Endodermal cell (in vitro differentiated cells): ENCODE measurements at regions not wholly inside any gene's neighbourhood (a gene's known extent, or its start where the extent isn't known, plus 50 kb on each side); places are given as distances from the start of the nearest gene placed in this dataset.

Experiments
- DNase-seq: peaks from one replicate; pipeline ENCODE4 v3.0.0-alpha.2; 2017
- H3K27ac ChIP-seq: 2 replicates; pipeline ENCODE4 v1.5.1; 2013; ENCODE audit warnings: mild to moderate bottlenecking, low read depth, low read length, moderate library complexity
- H3K27me3 ChIP-seq: 2 replicates; pipeline ENCODE4 v1.6.1; 2013; ENCODE audit warnings: mild to moderate bottlenecking, low read length, moderate library complexity; ENCODE audit not compliant: insufficient read depth, control insufficient read depth, poor library complexity, severe bottlenecking
- H3K36me3 ChIP-seq: 2 replicates; pipeline ENCODE4 v1.7.0; 2013; ENCODE audit warnings: mild to moderate bottlenecking, low read length, moderate library complexity; ENCODE audit not compliant: control insufficient read depth, insufficient read depth
- H3K4me1 ChIP-seq: one replicate; pipeline ENCODE4 v1.7.0; 2013; ENCODE audit warnings: low read length; ENCODE audit not compliant: control insufficient read depth, insufficient read depth
- H3K4me3 ChIP-seq: 2 replicates; pipeline ENCODE4 v1.5.1; 2013; ENCODE audit warnings: mild to moderate bottlenecking, low read length, moderate library complexity
- H3K9ac ChIP-seq: 2 replicates; pipeline ENCODE4 v1.6.1; 2013; ENCODE audit warnings: mild to moderate bottlenecking, low read length, moderate library complexity; ENCODE audit not compliant: poor library complexity, severe bottlenecking; ENCODE audit errors: extremely low read depth
- H3K9me3 ChIP-seq: 2 replicates; pipeline ENCODE4 v1.6.1; 2013; ENCODE audit warnings: mild to moderate bottlenecking, low read length, moderate library complexity; ENCODE audit not compliant: control insufficient read depth
- H3K27ac Mint-ChIP-seq: 2 replicates; pipeline ENCODE4 v1.8.0; 2020; ENCODE audit warnings: mixed read lengths
- H3K27me3 Mint-ChIP-seq: 2 replicates; pipeline ENCODE4 v1.8.0; 2021; ENCODE audit warnings: mild to moderate bottlenecking, mixed read lengths; ENCODE audit not compliant: insufficient read depth
- H3K36me3 Mint-ChIP-seq: 2 replicates; pipeline ENCODE4 v1.8.0; 2020; ENCODE audit warnings: low read depth, mixed read lengths
- H3K4me1 Mint-ChIP-seq: 2 replicates; pipeline ENCODE4 v1.8.0; 2020; ENCODE audit warnings: mixed read lengths
- H3K4me3 Mint-ChIP-seq: 2 replicates; pipeline ENCODE4 v1.8.0; 2020; ENCODE audit warnings: mild to moderate bottlenecking, moderate library complexity, mixed read lengths
- H3K9me3 Mint-ChIP-seq: 2 replicates; pipeline ENCODE4 v1.8.0; 2020; ENCODE audit warnings: mild to moderate bottlenecking, mixed read lengths
- CTCF ChIP-seq: fragments of 200-600 bp; sonication (generic); conservative IDR thresholded peaks from 2 replicates; pipeline ENCODE4 v1.5.0; 2021; ENCODE audit warnings: antibody characterized with exemption, mild to moderate bottlenecking
- WGBS, 2 experiments: methylation state at CpG; one replicate each; pipeline versions ENCODE4 v1.1.5 to v1.1.7; 2013; ENCODE audit warnings: missing lambda C conversion rate in 2 of 2, mixed read lengths in 1 of 2; ENCODE audit not compliant: insufficient coverage in 1 of 2, insufficient read length in 1 of 2; 5-methylcytosine and 5-hydroxymethylcytosine counted together

- Histone ChIP-seq H3K9ac (no peak overlapping the region), H3K4me1 (no peaks in the 10 kb centered on the region), H3K9me3 (no peaks in the 10 kb centered on the region), H3K27ac (no peak overlapping the region), H3K27me3 (no peaks in the 10 kb centered on the region), H3K36me3 (no peaks in the 10 kb centered on the region), H3K4me3 (no peak overlapping the region)
- Mint-ChIP-seq H3K36me3 (no peaks in the 10 kb centered on the region), H3K27me3 (no peaks in the 10 kb centered on the region), H3K4me3 (no peak overlapping the region), H3K9me3 (no peaks in the 10 kb centered on the region), H3K27ac (no peak overlapping the region), H3K4me1 (no peaks in the 10 kb centered on the region)
- DNase-seq: no peak
- no peak for TF ChIP-seq CTCF
Observed at GRCh38 chr4:125507141-125507540, 192.4 kb downstream of the FAT4 start.

- Histone ChIP-seq H3K27ac (no peak overlapping the region), H3K9me3 (no peaks in the 10 kb centered on the region), H3K4me3 (no peak overlapping the region), H3K4me1 (no peaks in the 10 kb centered on the region), H3K27me3 (no peaks in the 10 kb centered on the region), H3K36me3 (no peaks in the 10 kb centered on the region), H3K9ac (no peak overlapping the region)
- DNase-seq: no peak
- Mint-ChIP-seq H3K27ac (no peak overlapping the region), H3K9me3 (no peaks in the 10 kb centered on the region), H3K36me3 (no peaks in the 10 kb centered on the region), H3K4me1 (no peaks in the 10 kb centered on the region), H3K4me3 (no peak overlapping the region), H3K27me3 (no peaks in the 10 kb centered on the region)
- TF ChIP-seq CTCF: no peak
- WGBS, 2 experiments: 89 to 91% methylated on average over 3 of the region's 3 CpGs
Observed at GRCh38 chr4:125511715-125512114, 197.0 kb downstream of the FAT4 start.

DNA sequence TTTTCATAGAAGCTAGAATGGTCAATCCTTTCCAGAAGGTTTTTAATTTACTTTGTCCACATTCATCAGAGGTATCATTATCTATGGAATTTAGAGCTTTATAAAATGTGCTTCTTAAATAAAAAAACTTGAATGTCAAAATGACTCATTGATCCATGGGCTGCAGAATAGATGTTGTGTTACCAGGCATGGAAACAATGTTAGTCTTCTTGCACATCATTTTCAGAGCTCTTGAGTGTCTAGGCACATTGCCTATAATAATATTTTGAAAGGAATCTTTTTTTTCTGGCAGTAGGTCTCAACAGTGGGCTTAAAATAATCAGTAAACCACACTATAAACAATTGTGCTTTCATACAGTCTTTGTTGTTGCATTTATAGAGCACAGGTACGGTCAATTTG, 200.3 kb downstream of the FAT4 start:
- no peak overlapping the region for H3K9ac ChIP-seq
- no peak overlapping the region for H3K27ac Mint-ChIP-seq
- H3K4me3 ChIP-seq: no peak overlapping the region
- H3K4me1 ChIP-seq: no peaks in the 10 kb centered on the region
- H3K27me3 ChIP-seq: no peaks in the 10 kb centered on the region
- DNase-seq: no peak
- TF ChIP-seq CTCF: no peak
- no peaks in the 10 kb centered on the region for H3K9me3 Mint-ChIP-seq
- no peaks in the 10 kb centered on the region for H3K36me3 Mint-ChIP-seq
- H3K4me3 Mint-ChIP-seq: no peak overlapping the region
- H3K36me3 ChIP-seq: no peaks in the 10 kb centered on the region
- no peaks in the 10 kb centered on the region for H3K27me3 Mint-ChIP-seq
- H3K9me3 ChIP-seq: no peaks in the 10 kb centered on the region
- H3K4me1 Mint-ChIP-seq: no peaks in the 10 kb centered on the region
- no peak overlapping the region for H3K27ac ChIP-seq
- WGBS, 2 experiments: 75% methylated on average over 1 of the region's 1 CpG; no CpG with 5 or more reads in 1 of the 2 experiments
